Neural cell (in vitro differentiated cells): ENCODE measurements at regions not wholly inside any gene's neighbourhood (a gene's known extent, or its start where the extent isn't known, plus 50 kb on each side); places are given as distances from the start of the nearest gene placed in this dataset.

ENCODE experiments used
- H2AFZ ChIP-seq: fragments of 200-600, 300-800 bp; sonication (generic), shearing (Covaris generic); 2 replicates; pipeline ENCODE4 v1.6.0; 2014; ENCODE audit warnings: low read depth, mild to moderate bottlenecking, antibody characterized with exemption, low read length, moderate library complexity
- H3F3A ChIP-seq: fragments of 200-600 bp; shearing (Covaris generic); 2 replicates; pipeline ENCODE4 v1.6.1; 2016; ENCODE audit warnings: mild to moderate bottlenecking, moderate library complexity, mixed read lengths, antibody characterized with exemption, low read length; ENCODE audit not compliant: insufficient read depth, poor library complexity, severe bottlenecking
- H3K27ac ChIP-seq: fragments of 200-600, 300-800 bp; sonication (generic), shearing (Covaris generic); 2 replicates; pipeline ENCODE4 v1.5.1; 2014; ENCODE audit warnings: mild to moderate bottlenecking, low read length, moderate library complexity
- H3K27me3 ChIP-seq: fragments of 300-800, 200-600 bp; sonication (generic), shearing (Covaris generic); 2 replicates; pipeline ENCODE4 v1.6.0; 2014; ENCODE audit warnings: mild to moderate bottlenecking, low read depth, low read length, moderate library complexity; ENCODE audit not compliant: insufficient read depth
- H3K36me3 ChIP-seq: fragments of 300-800, 200-600 bp; sonication (generic), shearing (Covaris generic); 2 replicates; pipeline ENCODE4 v1.5.1; 2014; ENCODE audit warnings: mild to moderate bottlenecking, antibody characterized with exemption, low read length, moderate library complexity; ENCODE audit not compliant: insufficient read depth
- H3K4me2 ChIP-seq: fragments of 300-800, 200-600 bp; sonication (generic), shearing (Covaris generic); 2 replicates; pipeline ENCODE4 v1.6.0; 2014; ENCODE audit warnings: mild to moderate bottlenecking, low read length
- H3K4me3 ChIP-seq: fragments of 300-800, 200-600 bp; sonication (generic), shearing (Covaris generic); 2 replicates; pipeline ENCODE4 v1.5.1; 2014; ENCODE audit warnings: mild to moderate bottlenecking, low read length, moderate library complexity
- H3K79me2 ChIP-seq: fragments of 200-600 bp; shearing (Covaris generic); replicated peaks from 2 replicates; pipeline ENCODE4 v1.6.0; 2014; ENCODE audit warnings: mild to moderate bottlenecking, low read length, moderate library complexity; ENCODE audit not compliant: insufficient read depth
- H3K9ac ChIP-seq: fragments of 300-800, 200-600 bp; sonication (generic), shearing (Covaris generic); 2 replicates; pipeline ENCODE4 v1.6.1; 2016; ENCODE audit warnings: mild to moderate bottlenecking, low read length, mixed read lengths
- H3K9me2 ChIP-seq: fragments of 200-600 bp; shearing (Covaris generic); 2 replicates; pipeline ENCODE4 v1.6.1; 2016; ENCODE audit warnings: mild to moderate bottlenecking, low read length, mixed read lengths; ENCODE audit not compliant: insufficient read depth
- H3K9me3 ChIP-seq: fragments of 200-600, 300-800 bp; sonication (generic), shearing (Covaris generic); 2 replicates; pipeline ENCODE4 v1.6.1; 2016; ENCODE audit warnings: mild to moderate bottlenecking, mixed run types, low read length, moderate library complexity, mixed read lengths
- H4K20me1 ChIP-seq: fragments of 200-600 bp; shearing (Covaris generic); 2 replicates; pipeline ENCODE4 v1.6.1; 2016; ENCODE audit warnings: mild to moderate bottlenecking, mixed run types; ENCODE audit not compliant: insufficient read depth
- CTCF ChIP-seq: fragments of 450-650 bp; IDR thresholded peaks from 2 replicates; pipeline ENCODE4 v1.5.1; 2014; ENCODE audit warnings: antibody characterized with exemption, mild to moderate bottlenecking, moderate library complexity; ENCODE audit not compliant: poor library complexity, severe bottlenecking
- EP300 ChIP-seq: fragments of 450-650 bp; conservative IDR thresholded peaks from 2 replicates; pipeline ENCODE4 v1.6.1; 2014; ENCODE audit warnings: antibody characterized with exemption, mild to moderate bottlenecking, moderate library complexity; ENCODE audit not compliant: poor library complexity, severe bottlenecking
- EZH2 ChIP-seq: fragments of 200-600, 300-800 bp; shearing (Covaris generic), sonication (generic); IDR thresholded peaks from 2 replicates; pipeline ENCODE4 v1.6.1; 2014; ENCODE audit warnings: antibody characterized with exemption, low read length, borderline replicate concordance, mild to moderate bottlenecking; ENCODE audit not compliant: insufficient read depth, poor library complexity, severe bottlenecking
- MXI1 ChIP-seq: fragments of 450-650 bp; conservative IDR thresholded peaks from 2 replicates; pipeline ENCODE4 v1.6.1; 2014; ENCODE audit warnings: antibody characterized with exemption, mild to moderate bottlenecking; ENCODE audit not compliant: poor library complexity, severe bottlenecking
- POLR2AphosphoS5 ChIP-seq: IDR thresholded peaks from 2 replicates; pipeline ENCODE4 v1.6.1; 2012
- RAD21 ChIP-seq: fragments of 450-650 bp; conservative IDR thresholded peaks from 2 replicates; pipeline ENCODE4 v1.6.1; 2014; ENCODE audit warnings: antibody characterized with exemption, mild to moderate bottlenecking, moderate library complexity
- REST ChIP-seq: IDR thresholded peaks from 2 replicates; pipeline ENCODE4 v1.6.1; 2012; ENCODE audit warnings: borderline replicate concordance
- SMC3 ChIP-seq: fragments of 450-650 bp; conservative IDR thresholded peaks from 2 replicates; pipeline ENCODE4 v1.6.1; 2014; ENCODE audit warnings: antibody characterized with exemption, mild to moderate bottlenecking, moderate library complexity; ENCODE audit not compliant: poor library complexity
- TAF1 ChIP-seq: IDR thresholded peaks from 2 replicates; pipeline ENCODE4 v1.6.1; 2012; ENCODE audit warnings: low read depth

DNA sequence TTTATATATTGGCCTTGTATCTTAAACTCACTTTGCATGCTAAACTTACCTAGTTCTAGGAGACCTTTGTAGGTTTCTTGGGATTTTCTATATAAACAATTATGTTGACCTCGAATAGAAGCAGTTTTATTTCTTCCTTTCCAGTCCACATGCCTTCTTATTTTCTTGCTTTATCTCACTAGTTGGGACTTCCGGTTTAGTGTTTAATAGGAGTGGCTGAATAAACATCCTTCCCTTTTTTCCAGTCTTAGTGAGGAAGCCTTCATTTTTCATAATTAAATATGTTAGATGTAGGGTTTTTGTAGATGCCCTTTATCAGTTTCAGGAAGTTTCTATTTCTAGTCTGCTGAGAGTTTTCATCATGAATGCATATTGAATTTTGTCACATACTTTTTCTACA, 347.3 kb upstream of the HNRNPA3 start:
- TF ChIP-seq TAF1 (no peak), RAD21 (no peak), REST (no peak), EZH2 (no peak), SMC3 (no peak), POLR2AphosphoS5 (no peak), CTCF (no peak), EP300 (no peak), MXI1 (no peak)
- Histone ChIP-seq H3K4me3 (no peak overlapping the region), H3F3A (no peaks in the 10 kb centered on the region), H3K9ac (no peak overlapping the region), H3K9me3 (no peaks in the 10 kb centered on the region), H3K36me3 (no peaks in the 10 kb centered on the region), H4K20me1 (no peaks in the 10 kb centered on the region), H3K9me2 (no peaks in the 10 kb centered on the region), H3K27ac (no peak overlapping the region), H3K27me3 (no peaks in the 10 kb centered on the region), H3K79me2 (no peaks in the 10 kb centered on the region), H3K4me2 (no peak overlapping the region), H2AFZ (no peak overlapping the region)

DNA sequence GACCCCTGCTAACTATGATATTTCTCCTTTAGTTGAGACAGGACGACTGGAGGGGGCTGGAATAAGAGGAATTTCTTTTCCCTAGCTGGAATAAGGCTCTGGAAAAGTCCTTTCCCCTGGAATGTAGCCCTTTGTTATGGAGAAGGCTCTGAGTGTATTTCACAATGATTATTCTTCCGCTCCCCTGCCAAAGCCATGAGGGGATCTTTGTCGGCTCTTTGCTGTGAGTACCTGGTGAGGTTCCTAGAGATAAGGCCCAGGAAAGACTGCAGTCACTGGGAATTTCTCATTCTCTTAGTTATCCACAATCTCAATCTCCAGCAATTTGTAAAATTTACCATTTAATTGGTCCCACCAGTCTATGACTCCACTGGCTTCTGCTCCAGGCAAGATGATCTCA, 340.2 kb upstream of the HNRNPA3 start:
- Histone ChIP-seq H2AFZ (no peak overlapping the region), H3K4me3 (no peak overlapping the region), H4K20me1 (no peaks in the 10 kb centered on the region), H3K9me3 (peaks cover 5% of the 10 kb centered on the region), H3K36me3 (no peaks in the 10 kb centered on the region), H3K4me2 (no peak overlapping the region), H3K27ac (no peak overlapping the region), H3K9ac (no peak overlapping the region), H3F3A (no peaks in the 10 kb centered on the region), H3K79me2 (no peaks in the 10 kb centered on the region), H3K9me2 (no peaks in the 10 kb centered on the region), H3K27me3 (no peaks in the 10 kb centered on the region)
- TF ChIP-seq RAD21, result no peak
- TF ChIP-seq EZH2, result no peak
- no peak for TF ChIP-seq SMC3
- TF ChIP-seq TAF1, result no peak
- TF ChIP-seq POLR2AphosphoS5, result no peak
- TF ChIP-seq CTCF, result no peak
- TF ChIP-seq MXI1, result no peak
- no peak for TF ChIP-seq EP300
- no peak for TF ChIP-seq REST
